ENCODE measurements at regions not wholly inside any gene's neighbourhood (a gene's known extent, or its start where the extent isn't known, plus 50 kb on each side); places are given as distances from the start of the nearest gene placed in this dataset.
A peak's percentile ranks its signal among the peaks of the same experiment; 100 is the strongest.
"Not testable (repeated sequence)": the region's sequence is repeated elsewhere in the genome, so short reads cannot be mapped to it uniquely, and the experiment has no call there.

GRCh38 chr10:30696416-30697185 is 67.0 kb upstream of the LYZL2 start:
- not testable (repeated sequence) for DNase-seq

- peak; percentile 62 for DNase-seq
These were observed 66.1 kb upstream of the LYZL2 start for GRCh38 chr10:30695481-30696236.

- DNase-seq, result no peak
These were observed 65.1 kb upstream of the LYZL2 start for GRCh38 chr10:30694518-30695228.

GRCh38 chr10:30691639-30692015 is 62.1 kb upstream of the LYZL2 start:
- DNase-seq, result no peak

GRCh38 chr10:30690948-30691638 is 61.5 kb upstream of the LYZL2 start:
- not testable (repeated sequence) for DNase-seq

GRCh38 chr10:30688456-30688855 is 58.9 kb upstream of the LYZL2 start:
- DNase-seq, result no peak

- DNase-seq, result peak; percentile 66
These were observed 58.2 kb upstream of the LYZL2 start for GRCh38 chr10:30687698-30688213.

GRCh38 chr10:30686708-30687107 is 57.2 kb upstream of the LYZL2 start:
- no peak for DNase-seq

- no peak for DNase-seq
These were observed 53.9 kb upstream of the LYZL2 start for GRCh38 chr10:30683496-30683895.

- DNase-seq, result not testable (repeated sequence)
These were observed 53.0 kb upstream of the LYZL2 start for GRCh38 chr10:30682377-30683199.

- DNase-seq, result no peak
These were observed 51.4 kb upstream of the LYZL2 start for GRCh38 chr10:30680908-30681307.
